Keratinocyte (primary cell): ENCODE measurements at regions not wholly inside any gene's neighbourhood (a gene's known extent, or its start where the extent isn't known, plus 50 kb on each side); places are given as distances from the start of the nearest gene placed in this dataset.

ENCODE experiments used
- DNase-seq: peaks from one replicate; pipeline ENCODE4 v3.0.0-alpha.2; 2011; ENCODE audit warnings: low read depth, missing footprints, low spot score
- FAIRE-seq: peaks from 2 replicates; lab custom pipeline; 2011; peaks lifted over from hg19 to GRCh38; lab: Jason Lieb, UNC
- H2AFZ ChIP-seq: 2 replicates; pipeline ENCODE4 v1.6.0; 2012; ENCODE audit warnings: low read length, control low read depth, inconsistent platforms; ENCODE audit not compliant: control insufficient read depth
- H3K27ac ChIP-seq: 2 replicates; pipeline ENCODE4 v1.5.1; 2011; ENCODE audit warnings: low read length; ENCODE audit not compliant: control insufficient read depth, insufficient read depth
- H3K27me3 ChIP-seq: 3 replicates; pipeline ENCODE4 v1.6.0; 2011; ENCODE audit warnings: low read length; ENCODE audit not compliant: control insufficient read depth, insufficient read depth; ENCODE audit errors: extremely low read depth
- H3K36me3 ChIP-seq, 2 experiments: 2 replicates in 1 of 2; 3 replicates in 1 of 2; pipeline ENCODE4 v1.5.1; 2011; ENCODE audit warnings: low read length in 2 of 2, mild to moderate bottlenecking in 1 of 2; ENCODE audit not compliant: control insufficient read depth in 2 of 2, insufficient read depth in 2 of 2; ENCODE audit errors: extremely low read depth in 1 of 2
- H3K4me1 ChIP-seq: 3 replicates; pipeline ENCODE4 v1.5.1; 2011; ENCODE audit warnings: low read length; ENCODE audit not compliant: control insufficient read depth, insufficient read depth; ENCODE audit errors: extremely low read depth
- H3K4me2 ChIP-seq: 3 replicates; pipeline ENCODE4 v1.6.0; 2011; ENCODE audit warnings: low read depth, low read length; ENCODE audit not compliant: control insufficient read depth, insufficient read depth; ENCODE audit errors: extremely low read depth
- H3K4me3 ChIP-seq, 3 experiments: fragments of 200-600 bp in 1 of 3; sonication (generic) in 1 of 3; 2 replicates in 2 of 3; 3 replicates in 1 of 3; pipeline ENCODE4 v1.5.1; 2011 to 2016; ENCODE audit warnings: low read length in 3 of 3, mild to moderate bottlenecking in 3 of 3, control low read depth in 2 of 3, inconsistent platforms in 1 of 3, low read depth in 1 of 3, mixed read lengths in 1 of 3, mixed run types in 1 of 3, moderate library complexity in 1 of 3; ENCODE audit not compliant: control insufficient read depth in 2 of 3, insufficient read depth in 2 of 3; ENCODE audit errors: extremely low read depth in 1 of 3
- H3K79me2 ChIP-seq: 2 replicates; pipeline ENCODE4 v1.6.0; 2012; ENCODE audit warnings: low read length; ENCODE audit not compliant: control insufficient read depth, insufficient read depth
- H3K9ac ChIP-seq: 3 replicates; pipeline ENCODE4 v1.6.0; 2011; ENCODE audit warnings: low read length; ENCODE audit not compliant: control insufficient read depth, insufficient read depth; ENCODE audit errors: extremely low read depth
- H3K9me1 ChIP-seq: 3 replicates; pipeline ENCODE4 v1.6.0; 2011; ENCODE audit warnings: low read length; ENCODE audit not compliant: control insufficient read depth, insufficient read depth; ENCODE audit errors: extremely low read depth
- H3K9me3 ChIP-seq: 2 replicates; pipeline ENCODE4 v1.5.1; 2012; ENCODE audit warnings: low read depth, low read length; ENCODE audit not compliant: control insufficient read depth
- H4K20me1 ChIP-seq: 3 replicates; pipeline ENCODE4 v1.6.0; 2011; ENCODE audit warnings: low read length; ENCODE audit not compliant: control insufficient read depth, insufficient read depth; ENCODE audit errors: extremely low read depth
- EZH2 ChIP-seq: IDR thresholded peaks from one replicate; pipeline ENCODE4 v1.6.1; 2012; ENCODE audit warnings: inconsistent platforms, mild to moderate bottlenecking, low read length, moderate library complexity
- dilution Hi-C: fragments of 300-500 bp; cut with MboI; formaldehyde crosslinking; loops from one replicate; pipeline ENCODE4 v1.7.0; 2020; ENCODE audit warnings: low sequenced_read_pairs; ENCODE audit not compliant: extremely low pct_ligation_motif_present
- TF ChIP-seq, protein P1 (sequence below), 3 experiments: IDR thresholded peaks in 1 of 3; conservative IDR thresholded peaks in 1 of 3; optimal IDR thresholded peaks in 1 of 3; 2 replicates in 2 of 3; 3 replicates in 1 of 3; pipeline versions ENCODE3 to v1.5.1; 2011; ENCODE audit warnings: low read length in 3 of 3, mild to moderate bottlenecking in 3 of 3, moderate library complexity in 2 of 3, control low read depth in 1 of 3, inconsistent platforms in 1 of 3; ENCODE audit not compliant: insufficient read depth in 2 of 3; ENCODE audit errors: extremely low read depth in 1 of 3

DNA sequence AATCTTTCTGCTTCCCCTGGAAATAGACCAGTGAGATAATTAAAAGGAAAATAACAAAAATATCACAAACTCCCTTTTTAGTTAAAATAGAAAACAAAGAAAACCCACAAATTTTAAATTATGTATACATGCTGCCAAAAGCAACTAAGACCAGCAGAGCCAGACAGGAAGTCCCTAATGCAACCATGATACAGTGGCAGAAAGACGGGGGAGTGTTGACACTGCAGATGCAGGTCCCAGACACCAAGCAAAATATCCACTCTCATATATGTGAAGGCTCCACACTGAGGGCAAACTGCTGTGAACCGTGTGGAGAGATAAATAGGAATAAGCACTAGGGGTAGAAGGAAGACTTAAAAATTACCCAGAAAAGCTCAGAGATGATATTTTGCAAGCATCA lies 401.0 kb downstream of the BTG1 start:
- dilution Hi-C loops, result no loop called here
- Histone ChIP-seq H3K79me2 (no peaks in the 10 kb centered on the region), H4K20me1 (no peaks in the 10 kb centered on the region), H3K9ac (no peak overlapping the region), H3K36me3 (no peaks in the 10 kb centered on the region), H3K27me3 (no peaks in the 10 kb centered on the region), H3K4me2 (no peak overlapping the region), H3K9me3 (no peaks in the 10 kb centered on the region), H3K4me1 (no peaks in the 10 kb centered on the region), H3K9me1 (no peaks in the 10 kb centered on the region), H2AFZ (no peak overlapping the region), H3K4me3 (no peak overlapping the region), H3K27ac (no peak overlapping the region)
- no peak for FAIRE-seq
- TF ChIP-seq, protein P1, sequence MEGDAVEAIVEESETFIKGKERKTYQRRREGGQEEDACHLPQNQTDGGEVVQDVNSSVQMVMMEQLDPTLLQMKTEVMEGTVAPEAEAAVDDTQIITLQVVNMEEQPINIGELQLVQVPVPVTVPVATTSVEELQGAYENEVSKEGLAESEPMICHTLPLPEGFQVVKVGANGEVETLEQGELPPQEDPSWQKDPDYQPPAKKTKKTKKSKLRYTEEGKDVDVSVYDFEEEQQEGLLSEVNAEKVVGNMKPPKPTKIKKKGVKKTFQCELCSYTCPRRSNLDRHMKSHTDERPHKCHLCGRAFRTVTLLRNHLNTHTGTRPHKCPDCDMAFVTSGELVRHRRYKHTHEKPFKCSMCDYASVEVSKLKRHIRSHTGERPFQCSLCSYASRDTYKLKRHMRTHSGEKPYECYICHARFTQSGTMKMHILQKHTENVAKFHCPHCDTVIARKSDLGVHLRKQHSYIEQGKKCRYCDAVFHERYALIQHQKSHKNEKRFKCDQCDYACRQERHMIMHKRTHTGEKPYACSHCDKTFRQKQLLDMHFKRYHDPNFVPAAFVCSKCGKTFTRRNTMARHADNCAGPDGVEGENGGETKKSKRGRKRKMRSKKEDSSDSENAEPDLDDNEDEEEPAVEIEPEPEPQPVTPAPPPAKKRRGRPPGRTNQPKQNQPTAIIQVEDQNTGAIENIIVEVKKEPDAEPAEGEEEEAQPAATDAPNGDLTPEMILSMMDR (optimal IDR thresholded peaks at IDR 0.05 in 1 of 3, IDR thresholded peaks at IDR 0.05 in 1 of 3, conservative IDR thresholded peaks at IDR 0.05 in 1 of 3; ENCODE audit: extremely low read depth in 1 of 3, insufficient read depth in 2 of 3, low read length in 3 of 3), result no peak
- no peak for TF ChIP-seq EZH2
- DNase-seq, result no peak

DNA sequence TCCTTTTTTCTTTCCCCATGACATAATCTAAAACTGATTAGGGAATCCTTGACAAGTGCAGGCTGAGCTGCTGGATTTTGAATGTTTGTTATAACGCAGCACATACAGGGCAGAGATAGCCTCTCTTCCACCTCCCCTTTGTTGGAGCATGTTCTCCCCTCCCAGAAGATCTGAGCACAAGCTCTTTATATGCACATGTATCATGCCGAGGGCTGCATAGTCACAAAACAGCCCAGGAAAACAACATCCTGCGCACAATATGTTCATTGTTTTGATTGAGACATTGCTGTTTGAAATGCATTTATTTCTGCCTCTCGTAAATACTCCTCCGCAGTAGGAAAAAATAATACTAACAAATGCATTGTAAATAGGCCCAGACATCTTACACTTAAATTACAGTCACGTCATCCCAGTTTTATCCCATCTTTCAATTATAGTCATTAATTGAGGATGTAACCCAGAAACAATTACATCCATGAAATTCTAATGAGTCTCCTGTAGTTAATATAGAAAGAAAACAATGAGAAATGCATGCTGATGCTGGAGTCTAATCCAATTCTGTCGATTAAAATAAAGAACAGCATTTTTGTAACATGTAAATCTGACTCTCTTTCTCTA lies 401.8 kb downstream of the BTG1 start:
- Histone ChIP-seq H2AFZ (no peak overlapping the region), H3K79me2 (no peaks in the 10 kb centered on the region), H3K9me3 (no peaks in the 10 kb centered on the region), H3K9ac (no peak overlapping the region), H3K27me3 (no peaks in the 10 kb centered on the region), H3K4me3 (no peak overlapping the region), H3K4me1 (no peaks in the 10 kb centered on the region), H3K4me2 (no peak overlapping the region), H3K36me3 (no peaks in the 10 kb centered on the region), H3K27ac (no peak overlapping the region), H4K20me1 (no peaks in the 10 kb centered on the region), H3K9me1 (no peaks in the 10 kb centered on the region)
- no peak for TF ChIP-seq EZH2
- TF ChIP-seq, protein P1 (optimal IDR thresholded peaks at IDR 0.05 in 1 of 3, IDR thresholded peaks at IDR 0.05 in 1 of 3, conservative IDR thresholded peaks at IDR 0.05 in 1 of 3; ENCODE audit: extremely low read depth in 1 of 3, insufficient read depth in 2 of 3, low read length in 3 of 3), result no peak
- FAIRE-seq (no peak), DNase-seq (no peak)
- dilution Hi-C loops, result no loop called here
